SU-DHL-6 (cell line): ENCODE measurements at regions not wholly inside any gene's neighbourhood (a gene's known extent, or its start where the extent isn't known, plus 50 kb on each side); places are given as distances from the start of the nearest gene placed in this dataset.

Experiments used
- CTCF ChIP-seq: fragments of 200-600 bp; sonication (generic); IDR thresholded peaks from one replicate; pipeline ENCODE4 v1.5.1; 2017; ENCODE audit warnings: antibody characterized with exemption, mild to moderate bottlenecking, low read length, moderate library complexity; ENCODE audit not compliant: insufficient read depth, poor library complexity, severe bottlenecking
- EZH2phosphoT487 ChIP-seq: fragments of 200-600 bp; sonication (generic), shearing (Covaris generic); conservative IDR thresholded peaks from 2 replicates; pipeline ENCODE4 v1.6.1; 2018; ENCODE audit warnings: mild to moderate bottlenecking, antibody characterized with exemption, low read length, moderate library complexity, mixed read lengths

GRCh38 chr7:131878777-131879176, 322.3 kb upstream of the PODXL start:
- TF ChIP-seq CTCF, result no peak
- TF ChIP-seq EZH2phosphoT487, result no peak
